Neural cell (in vitro differentiated cells): ENCODE measurements at regions not wholly inside any gene's neighbourhood (a gene's known extent, or its start where the extent isn't known, plus 50 kb on each side); places are given as distances from the start of the nearest gene placed in this dataset.

Experiments used
- H2AFZ ChIP-seq: fragments of 200-600, 300-800 bp; sonication (generic), shearing (Covaris generic); 2 replicates; pipeline ENCODE4 v1.6.0; 2014; ENCODE audit warnings: low read depth, mild to moderate bottlenecking, antibody characterized with exemption, low read length, moderate library complexity
- H3F3A ChIP-seq: fragments of 200-600 bp; shearing (Covaris generic); 2 replicates; pipeline ENCODE4 v1.6.1; 2016; ENCODE audit warnings: mild to moderate bottlenecking, moderate library complexity, mixed read lengths, antibody characterized with exemption, low read length; ENCODE audit not compliant: insufficient read depth, poor library complexity, severe bottlenecking
- H3K27ac ChIP-seq: fragments of 200-600, 300-800 bp; sonication (generic), shearing (Covaris generic); 2 replicates; pipeline ENCODE4 v1.5.1; 2014; ENCODE audit warnings: mild to moderate bottlenecking, low read length, moderate library complexity
- H3K27me3 ChIP-seq: fragments of 300-800, 200-600 bp; sonication (generic), shearing (Covaris generic); 2 replicates; pipeline ENCODE4 v1.6.0; 2014; ENCODE audit warnings: mild to moderate bottlenecking, low read depth, low read length, moderate library complexity; ENCODE audit not compliant: insufficient read depth
- H3K36me3 ChIP-seq: fragments of 300-800, 200-600 bp; sonication (generic), shearing (Covaris generic); 2 replicates; pipeline ENCODE4 v1.5.1; 2014; ENCODE audit warnings: mild to moderate bottlenecking, antibody characterized with exemption, low read length, moderate library complexity; ENCODE audit not compliant: insufficient read depth
- H3K4me2 ChIP-seq: fragments of 300-800, 200-600 bp; sonication (generic), shearing (Covaris generic); 2 replicates; pipeline ENCODE4 v1.6.0; 2014; ENCODE audit warnings: mild to moderate bottlenecking, low read length
- H3K4me3 ChIP-seq: fragments of 300-800, 200-600 bp; sonication (generic), shearing (Covaris generic); 2 replicates; pipeline ENCODE4 v1.5.1; 2014; ENCODE audit warnings: mild to moderate bottlenecking, low read length, moderate library complexity
- H3K79me2 ChIP-seq: fragments of 200-600 bp; shearing (Covaris generic); replicated peaks from 2 replicates; pipeline ENCODE4 v1.6.0; 2014; ENCODE audit warnings: mild to moderate bottlenecking, low read length, moderate library complexity; ENCODE audit not compliant: insufficient read depth
- H3K9ac ChIP-seq: fragments of 300-800, 200-600 bp; sonication (generic), shearing (Covaris generic); 2 replicates; pipeline ENCODE4 v1.6.1; 2016; ENCODE audit warnings: mild to moderate bottlenecking, low read length, mixed read lengths
- H3K9me2 ChIP-seq: fragments of 200-600 bp; shearing (Covaris generic); 2 replicates; pipeline ENCODE4 v1.6.1; 2016; ENCODE audit warnings: mild to moderate bottlenecking, low read length, mixed read lengths; ENCODE audit not compliant: insufficient read depth
- H3K9me3 ChIP-seq: fragments of 200-600, 300-800 bp; sonication (generic), shearing (Covaris generic); 2 replicates; pipeline ENCODE4 v1.6.1; 2016; ENCODE audit warnings: mild to moderate bottlenecking, mixed run types, low read length, moderate library complexity, mixed read lengths
- H4K20me1 ChIP-seq: fragments of 200-600 bp; shearing (Covaris generic); 2 replicates; pipeline ENCODE4 v1.6.1; 2016; ENCODE audit warnings: mild to moderate bottlenecking, mixed run types; ENCODE audit not compliant: insufficient read depth
- CTCF ChIP-seq: fragments of 450-650 bp; IDR thresholded peaks from 2 replicates; pipeline ENCODE4 v1.5.1; 2014; ENCODE audit warnings: antibody characterized with exemption, mild to moderate bottlenecking, moderate library complexity; ENCODE audit not compliant: poor library complexity, severe bottlenecking
- EP300 ChIP-seq: fragments of 450-650 bp; conservative IDR thresholded peaks from 2 replicates; pipeline ENCODE4 v1.6.1; 2014; ENCODE audit warnings: antibody characterized with exemption, mild to moderate bottlenecking, moderate library complexity; ENCODE audit not compliant: poor library complexity, severe bottlenecking
- EZH2 ChIP-seq: fragments of 200-600, 300-800 bp; shearing (Covaris generic), sonication (generic); IDR thresholded peaks from 2 replicates; pipeline ENCODE4 v1.6.1; 2014; ENCODE audit warnings: antibody characterized with exemption, low read length, borderline replicate concordance, mild to moderate bottlenecking; ENCODE audit not compliant: insufficient read depth, poor library complexity, severe bottlenecking
- MXI1 ChIP-seq: fragments of 450-650 bp; conservative IDR thresholded peaks from 2 replicates; pipeline ENCODE4 v1.6.1; 2014; ENCODE audit warnings: antibody characterized with exemption, mild to moderate bottlenecking; ENCODE audit not compliant: poor library complexity, severe bottlenecking
- POLR2AphosphoS5 ChIP-seq: IDR thresholded peaks from 2 replicates; pipeline ENCODE4 v1.6.1; 2012
- REST ChIP-seq: IDR thresholded peaks from 2 replicates; pipeline ENCODE4 v1.6.1; 2012; ENCODE audit warnings: borderline replicate concordance
- TAF1 ChIP-seq: IDR thresholded peaks from 2 replicates; pipeline ENCODE4 v1.6.1; 2012; ENCODE audit warnings: low read depth

- Histone ChIP-seq H2AFZ (no peak overlapping the region), H3K4me2 (no peak overlapping the region), H3K27me3 (no peaks in the 10 kb centered on the region), H3K27ac (no peak overlapping the region), H3K9ac (no peak overlapping the region), H3K79me2 (no peaks in the 10 kb centered on the region), H3K9me2 (no peaks in the 10 kb centered on the region), H3F3A (no peaks in the 10 kb centered on the region), H4K20me1 (no peaks in the 10 kb centered on the region), H3K36me3 (no peaks in the 10 kb centered on the region), H3K4me3 (no peak overlapping the region), H3K9me3 (no peaks in the 10 kb centered on the region)
- TF ChIP-seq EZH2 (no peak), CTCF (no peak), MXI1 (no peak), TAF1 (no peak), REST (no peak), POLR2AphosphoS5 (no peak)
Measured at GRCh38 chr3:56929809-56930615, 128.3 kb upstream of the ARHGEF3 start.

GRCh38 chr3:56928379-56929068, 126.8 kb upstream of the ARHGEF3 start:
- Histone ChIP-seq H3K36me3 (no peaks in the 10 kb centered on the region), H3F3A (no peaks in the 10 kb centered on the region), H3K27ac (no peak overlapping the region), H3K4me2 (no peak overlapping the region), H3K9me2 (no peaks in the 10 kb centered on the region), H3K9me3 (no peaks in the 10 kb centered on the region), H2AFZ (no peak overlapping the region), H3K79me2 (no peaks in the 10 kb centered on the region), H4K20me1 (no peaks in the 10 kb centered on the region), H3K27me3 (no peaks in the 10 kb centered on the region), H3K9ac (no peak overlapping the region), H3K4me3 (no peak overlapping the region)
- TF ChIP-seq EZH2 = no peak
- TF ChIP-seq POLR2AphosphoS5 = no peak
- TF ChIP-seq EP300 = no peak
